COR-L47 (cell line): ENCODE measurements at regions not wholly inside any gene's neighbourhood (a gene's known extent, or its start where the extent isn't known, plus 50 kb on each side); places are given as distances from the start of the nearest gene placed in this dataset.
"Not testable (repeated sequence)": the region's sequence is repeated elsewhere in the genome, so short reads cannot be mapped to it uniquely, and the experiment has no call there.

Experiments
- DNase-seq: peaks from one replicate; lab custom pipeline; 2025; lab: John Stamatoyannopoulos, UW

- no peak for DNase-seq
These were observed 135.5 kb downstream of the CEMIP2 start for GRCh38 chr9:71632776-71633175.

- DNase-seq: no peak
These were observed 137.8 kb downstream of the CEMIP2 start for GRCh38 chr9:71630377-71630995.

DNA sequence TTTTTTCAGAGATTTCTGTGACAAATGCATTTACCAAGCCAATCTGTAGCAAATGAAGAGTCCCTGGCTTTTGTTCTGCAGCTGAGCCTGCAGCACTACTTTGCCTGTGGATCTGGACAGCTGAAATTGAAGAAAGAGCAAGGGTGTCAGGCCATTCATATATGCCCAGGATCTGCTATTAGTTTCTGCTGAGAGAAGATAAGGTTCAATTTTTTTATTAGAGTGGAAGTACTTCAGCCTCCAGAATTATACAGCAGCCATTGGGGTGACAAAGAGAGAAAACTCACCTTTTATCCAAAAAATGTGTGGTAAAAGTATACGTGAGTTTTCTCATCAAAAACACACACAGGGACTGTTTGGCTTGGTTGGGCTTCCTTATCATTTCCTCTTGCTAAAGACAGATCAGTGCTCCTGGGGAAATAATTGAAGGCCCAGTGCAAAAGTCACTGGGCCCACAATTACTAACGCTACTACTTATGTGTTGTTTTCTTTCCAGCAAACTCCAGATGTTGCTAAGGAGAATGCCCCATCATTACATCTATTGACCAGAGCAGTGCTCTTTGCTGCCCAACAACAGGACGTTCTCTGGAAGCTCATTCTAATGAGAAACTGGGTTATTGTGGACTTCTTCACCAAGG lies 138.6 kb downstream of the CEMIP2 start:
- DNase-seq: no peak

DNA sequence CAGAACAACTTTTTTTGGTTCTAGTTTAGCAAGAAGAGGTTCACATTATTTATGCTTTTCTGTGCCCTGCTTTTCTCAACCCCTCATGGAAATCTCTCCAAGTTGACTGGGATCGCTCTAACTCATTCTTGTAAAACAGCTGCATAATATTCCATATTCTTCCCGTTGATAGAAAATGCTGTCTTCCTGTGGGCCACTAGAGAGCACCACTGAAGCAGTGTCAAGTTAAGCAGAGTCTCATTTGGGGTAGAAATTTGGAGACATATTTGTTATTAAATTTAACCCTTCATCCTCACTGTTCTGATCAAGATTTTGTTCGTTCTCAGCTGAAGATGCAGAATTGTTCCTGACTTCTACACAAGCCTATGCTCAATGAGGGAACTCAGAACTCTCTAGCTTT lies 140.1 kb downstream of the CEMIP2 start:
- DNase-seq: no peak

GRCh38 chr9:71627537-71627936 lies 140.8 kb downstream of the CEMIP2 start:
- DNase-seq: no peak

DNA sequence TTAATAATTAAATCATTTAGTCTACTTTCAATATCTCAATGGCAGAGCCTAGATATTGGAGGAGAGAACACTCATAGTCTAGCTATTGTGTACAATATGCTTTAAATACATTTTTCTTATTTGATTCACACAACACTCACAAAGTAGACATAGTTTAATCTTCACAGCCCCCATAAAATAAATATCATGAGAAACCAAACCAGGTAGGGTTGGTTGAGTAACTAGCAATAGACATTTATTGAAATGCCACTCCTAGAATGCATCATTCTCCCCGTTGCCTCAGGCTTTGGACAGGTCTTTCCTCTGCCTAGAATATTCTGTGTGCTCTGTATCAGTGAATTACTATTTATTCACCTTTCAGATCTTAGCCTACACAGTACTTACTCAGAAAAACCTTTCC lies 141.9 kb downstream of the CEMIP2 start:
- no peak for DNase-seq

- no peak for DNase-seq
These were observed 143.6 kb downstream of the CEMIP2 start for GRCh38 chr9:71624728-71625127.

DNA sequence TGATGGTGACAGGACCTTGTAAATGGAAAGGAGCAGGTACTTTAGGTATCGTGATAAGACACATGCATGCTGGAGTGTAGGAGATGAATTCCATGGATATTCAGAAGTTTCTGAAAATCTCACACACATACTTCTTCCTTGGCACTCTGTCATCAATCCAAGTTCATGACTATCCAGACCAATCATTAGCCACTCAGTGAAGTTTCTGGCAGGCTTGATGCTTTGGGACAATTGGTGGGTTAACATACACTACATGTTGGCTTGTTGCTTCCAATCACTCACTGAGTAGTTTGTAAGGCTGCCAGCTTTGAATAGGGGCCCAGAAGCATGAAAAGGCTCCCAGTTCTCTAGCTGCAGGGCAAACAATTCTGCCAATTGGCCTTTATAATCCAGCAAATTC lies 147.6 kb downstream of the CEMIP2 start:
- DNase-seq: no peak

GRCh38 chr9:71620331-71620730 lies 148.0 kb downstream of the CEMIP2 start:
- DNase-seq: no peak

GRCh38 chr9:71619926-71620325 lies 148.4 kb downstream of the CEMIP2 start:
- no peak for DNase-seq

DNA sequence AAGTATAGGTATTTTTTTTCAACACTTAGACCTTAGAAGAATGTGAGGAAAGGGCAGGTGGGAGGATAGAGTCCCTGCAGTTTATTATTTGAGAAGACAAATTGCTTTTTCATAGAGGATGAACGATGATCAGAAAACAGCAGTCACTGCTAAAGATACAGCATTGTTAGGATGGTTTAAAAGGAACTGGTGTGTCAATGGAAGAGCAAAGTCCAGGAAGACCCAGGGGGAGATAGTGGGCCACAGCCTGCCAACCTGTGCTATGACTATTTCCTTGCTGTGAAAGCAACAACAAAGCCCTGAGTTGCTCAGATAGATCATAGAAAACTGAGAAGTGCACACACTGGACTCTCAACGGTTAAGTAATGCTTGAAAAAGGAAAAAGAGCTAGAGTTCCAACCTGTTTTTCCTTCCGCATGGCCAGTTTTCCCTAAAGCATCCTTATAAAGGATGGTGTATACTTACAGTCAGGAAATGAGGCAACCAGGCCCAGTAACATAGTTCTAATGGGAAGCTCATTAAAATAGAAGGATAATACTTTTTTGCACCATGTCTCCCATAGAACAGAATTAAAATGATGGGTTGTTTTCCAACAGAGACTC lies 153.8 kb downstream of the CEMIP2 start:
- DNase-seq: no peak

GRCh38 chr9:71612889-71613288 lies 155.4 kb downstream of the CEMIP2 start:
- DNase-seq: no peak

GRCh38 chr9:71609448-71609830 lies 158.9 kb downstream of the CEMIP2 start:
- DNase-seq: no peak

GRCh38 chr9:71608825-71609447 lies 159.4 kb downstream of the CEMIP2 start:
- no peak for DNase-seq

GRCh38 chr9:71608021-71608420 lies 160.3 kb downstream of the CEMIP2 start:
- DNase-seq: no peak

- no peak for DNase-seq
These were observed 160.8 kb downstream of the CEMIP2 start for GRCh38 chr9:71607461-71607881.

DNA sequence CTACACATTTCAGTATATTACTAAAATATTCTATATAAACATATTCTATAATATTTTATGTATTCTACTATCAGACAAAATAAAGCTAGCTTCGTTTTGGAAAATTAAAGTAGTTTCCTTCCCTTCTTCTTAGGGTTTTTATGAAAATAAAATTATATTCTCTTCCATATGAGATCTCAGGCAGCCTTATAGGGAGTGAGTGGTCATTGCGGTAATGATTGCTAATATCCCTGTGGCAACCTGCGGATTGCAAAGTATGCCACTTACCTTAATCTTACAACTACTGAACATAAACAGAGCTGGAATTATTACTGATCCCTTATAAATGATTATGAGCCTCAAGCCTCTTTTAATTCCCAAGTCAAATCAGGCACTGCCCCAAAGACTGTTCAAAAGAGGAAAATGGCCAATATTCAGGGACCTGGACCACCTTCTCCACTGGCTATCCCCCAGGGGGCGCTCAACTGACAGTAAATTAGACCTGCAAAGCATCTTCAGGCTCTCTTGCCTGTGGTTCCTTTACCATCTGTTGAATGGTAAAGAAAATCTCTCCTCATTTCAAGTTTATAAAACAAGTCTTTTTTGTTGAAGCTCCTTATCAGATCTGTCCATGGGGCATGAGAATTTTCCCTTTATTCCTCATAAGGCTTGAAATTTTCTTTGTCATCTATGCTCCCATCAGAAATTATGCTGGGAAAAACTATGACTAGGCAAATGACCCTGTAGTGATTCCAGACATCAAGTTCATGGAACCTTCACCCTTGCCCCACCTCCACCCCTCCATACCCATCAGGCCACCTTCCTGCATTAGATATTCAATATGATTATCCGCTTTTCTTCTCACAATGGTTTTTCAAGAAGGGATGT lies 163.9 kb downstream of the CEMIP2 start:
- peak; percentile 48 for DNase-seq

DNA sequence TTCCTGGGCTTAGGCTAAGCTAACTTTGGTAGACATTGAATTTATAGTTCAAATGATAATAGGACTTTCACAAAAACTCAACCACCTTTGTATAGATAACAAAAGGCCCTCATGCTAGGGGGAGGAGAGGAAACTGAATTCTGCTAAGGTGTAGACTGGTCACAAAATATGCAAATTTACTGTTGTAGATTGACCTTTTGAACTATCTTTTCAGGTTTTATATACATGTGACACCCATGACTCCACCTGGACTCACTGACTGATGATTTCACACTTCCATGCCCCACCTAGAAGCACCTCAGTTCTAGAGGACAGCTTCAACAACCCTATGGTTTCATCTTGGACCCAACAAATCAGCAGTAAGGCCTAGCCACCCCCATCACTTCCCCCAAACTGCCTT lies 165.7 kb downstream of the CEMIP2 start:
- no peak for DNase-seq

DNA sequence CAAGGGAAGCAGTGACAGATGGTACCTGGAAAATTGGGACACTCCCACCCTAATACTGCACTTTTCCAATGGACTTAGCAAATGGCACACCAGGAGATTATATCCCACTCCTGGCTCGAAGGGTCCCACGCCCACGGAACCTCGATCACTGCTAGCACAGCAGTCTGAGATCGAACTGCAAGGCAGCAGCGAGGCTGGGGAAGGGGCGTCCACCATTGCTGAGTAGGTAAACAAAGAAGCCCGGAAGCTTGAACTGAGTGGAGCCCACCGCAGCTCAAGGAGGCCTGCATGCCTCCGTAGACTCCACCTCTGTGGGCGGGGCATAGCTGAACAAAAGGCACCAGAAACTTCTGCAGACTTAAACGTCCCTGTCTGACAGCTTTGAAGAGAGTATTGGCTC lies 172.6 kb downstream of the CEMIP2 start:
- not testable (repeated sequence) for DNase-seq

DNA sequence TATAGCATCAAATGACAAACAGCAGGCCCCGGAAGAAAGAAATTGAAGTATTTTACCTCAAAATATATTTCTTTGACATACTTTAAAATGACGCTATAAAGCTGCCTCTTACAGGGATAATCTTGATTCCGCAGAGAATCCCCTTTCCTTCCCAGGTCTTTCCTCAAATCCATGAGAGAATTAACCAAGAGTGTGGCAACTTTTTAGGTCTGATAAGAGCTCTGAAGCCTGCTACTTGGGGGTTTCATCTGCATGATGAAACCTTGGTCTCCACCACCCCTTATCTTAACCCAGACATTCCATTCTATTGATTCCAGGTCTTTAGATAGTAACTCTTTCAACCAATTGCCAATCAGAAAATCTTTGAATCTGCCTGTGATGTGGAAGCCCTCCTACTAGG lies 173.8 kb downstream of the CEMIP2 start:
- no peak for DNase-seq

- DNase-seq: no peak
These were observed 175.9 kb downstream of the CEMIP2 start for GRCh38 chr9:71592400-71592799.

DNA sequence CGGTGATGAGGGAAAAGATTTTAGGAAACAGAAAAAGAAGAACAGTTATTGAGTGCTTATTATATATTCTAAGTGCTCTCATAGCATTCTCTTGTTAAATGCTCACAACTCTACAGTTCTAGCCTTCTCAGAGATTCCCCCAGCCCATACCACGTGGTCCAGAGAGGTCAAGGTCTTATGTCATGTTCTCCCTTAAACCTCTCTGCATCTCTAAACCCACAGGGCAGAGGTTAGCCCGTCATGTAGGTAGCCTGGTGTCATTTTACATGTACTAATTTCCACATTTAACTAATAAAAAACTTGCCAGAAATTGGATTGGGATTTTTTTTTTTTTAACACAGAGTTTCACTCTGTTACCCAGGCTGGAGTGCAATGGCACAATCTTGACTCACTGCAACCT lies 178.0 kb downstream of the CEMIP2 start:
- no peak for DNase-seq
